HepG2 (cell line): ENCODE measurements at regions not wholly inside any gene's neighbourhood (a gene's known extent, or its start where the extent isn't known, plus 50 kb on each side); places are given as distances from the start of the nearest gene placed in this dataset.

Source experiments
- ATAC-seq: fragments of 200-7000 bp; cut with Tn5 transposase; 3 replicates; pipeline ENCODE4 v1.9.1; 2020; ENCODE audit warnings: mild to moderate bottlenecking, moderate library complexity
- BruUV-seq: library from RNA; stranded (reverse); fragments of 400-500 nt; replicated peaks from 2 replicates; lab custom pipeline; 2021; lab: Mats Ljungman, UMichigan
- CTCF ChIA-PET: fragments of 300-600 bp; formaldehyde crosslinking; extraction: SDS; loops from one replicate; lab custom pipeline; 2021; ENCODE audit warnings: low total read pairs, inconsistent platforms, low intra/inter-chr PET ratio; lab: Yijun Ruan, JAX
- POLR2A ChIA-PET: fragments of 350-600 bp; sonication (Branson Sonifier 250); formaldehyde crosslinking; loops from one replicate; lab custom pipeline; 2020; ENCODE audit warnings: antibody characterized with exemption, inconsistent platforms; lab: Yijun Ruan, JAX
- DNase-seq: peaks from one replicate; pipeline ENCODE4 v3.0.0-alpha.2; 2015; ENCODE audit warnings: low spot score
- FAIRE-seq: peaks from 3 replicates; lab custom pipeline; 2011; peaks lifted over from hg19 to GRCh38; lab: Jason Lieb, UNC
- H2AFZ ChIP-seq: one replicate; pipeline ENCODE4 v1.6.1; 2011; ENCODE audit warnings: low read length, inconsistent platforms
- H3K27ac ChIP-seq: fragments of 300-600 bp; 3 replicates; pipeline ENCODE4 v1.8.0; 2011; ENCODE audit warnings: mixed run types, mild to moderate bottlenecking, mixed read lengths, low read length, inconsistent platforms; ENCODE audit not compliant: insufficient read depth; ENCODE audit errors: extremely low read length
- H3K27me3 ChIP-seq, 2 experiments: fragments of 200-600 bp in 1 of 2; 2 replicates in 1 of 2; 3 replicates in 1 of 2; pipeline versions ENCODE4 v1.6.0 to v1.8.0; 2011; ENCODE audit warnings: low read length in 2 of 2, mild to moderate bottlenecking in 2 of 2, moderate library complexity in 2 of 2, inconsistent platforms in 1 of 2; ENCODE audit not compliant: insufficient read depth in 2 of 2, control insufficient read depth in 1 of 2
- H3K36me3 ChIP-seq, 2 experiments: fragments of 200-600 bp in 1 of 2; replicated peaks in 1 of 2; 2 replicates in 1 of 2; 3 replicates in 1 of 2; pipeline versions ENCODE4 v1.5.1 to v1.8.0; 2011; ENCODE audit warnings: low read length in 2 of 2, inconsistent platforms in 1 of 2; ENCODE audit not compliant: insufficient read depth in 2 of 2, control insufficient read depth in 1 of 2
- H3K4me1 ChIP-seq: 2 replicates; pipeline ENCODE4 v1.5.1; 2012; ENCODE audit warnings: low read length, inconsistent platforms; ENCODE audit not compliant: insufficient read depth
- H3K4me2 ChIP-seq: 2 replicates; pipeline ENCODE4 v1.6.0; 2011; ENCODE audit warnings: low read depth, low read length, inconsistent platforms
- H3K4me3 ChIP-seq, 3 experiments: fragments of 200-600 bp in 1 of 3; sonication (generic), shearing (Covaris generic) in 1 of 3; replicated peaks in 1 of 3; 2 replicates each; pipeline ENCODE4 v1.5.1; 2011 to 2016; ENCODE audit warnings: low read length in 3 of 3, inconsistent platforms in 2 of 3, low read depth in 2 of 3, mild to moderate bottlenecking in 2 of 3, control low read depth in 1 of 3, mixed read lengths in 1 of 3; ENCODE audit not compliant: insufficient read depth in 1 of 3
- H3K79me2 ChIP-seq: one replicate; pipeline ENCODE4 v1.6.1; 2011; ENCODE audit warnings: low read length, inconsistent platforms; ENCODE audit not compliant: insufficient read depth
- H3K9ac ChIP-seq: 2 replicates; pipeline ENCODE4 v1.6.0; 2011; ENCODE audit warnings: mild to moderate bottlenecking, low read depth, low read length, inconsistent platforms; ENCODE audit not compliant: insufficient read depth
- H3K9me3 ChIP-seq: 2 replicates; pipeline ENCODE4 v1.5.1; 2012; ENCODE audit warnings: mild to moderate bottlenecking, low read length
- H4K20me1 ChIP-seq: 2 replicates; pipeline ENCODE4 v1.6.0; 2011; ENCODE audit warnings: inconsistent platforms, mild to moderate bottlenecking, low read length, moderate library complexity; ENCODE audit not compliant: insufficient read depth
- HES4 ChIP-seq: sonication (generic); formaldehyde crosslinking; IDR thresholded peaks from 2 replicates; pipeline ENCODE4 v1.9.0; 2021; ENCODE audit warnings: mild to moderate bottlenecking, missing genetic modification reagents, borderline replicate concordance
- HNRNPK ChIP-seq: fragments of 200-400 bp; formaldehyde crosslinking; IDR thresholded peaks from 2 replicates; pipeline ENCODE4 v1.6.1; 2018; ENCODE audit warnings: low read length, low read depth, moderate library complexity, mild to moderate bottlenecking; ENCODE audit not compliant: poor library complexity, severe bottlenecking
- KAT2B ChIP-seq: fragments of 150-350 bp; IDR thresholded peaks from 2 replicates; pipeline ENCODE4 v1.6.1; 2014; ENCODE audit warnings: low read depth, low read length, borderline replicate concordance
- NFE2L1 ChIP-seq: sonication (generic); formaldehyde crosslinking; IDR thresholded peaks from 2 replicates; pipeline ENCODE4 v1.4.0; 2020; ENCODE audit warnings: missing genetic modification reagents, mild to moderate bottlenecking, borderline replicate concordance
- SCMH1 ChIP-seq: sonication (generic); formaldehyde crosslinking; IDR thresholded peaks from 2 replicates; pipeline ENCODE4 v1.9.0; 2021; ENCODE audit warnings: missing genetic modification reagents, mild to moderate bottlenecking, borderline replicate concordance
- SIN3A ChIP-seq: IDR thresholded peaks from 2 replicates; pipeline ENCODE4 v1.6.1; 2011; ENCODE audit warnings: low read depth, mild to moderate bottlenecking, control low read depth, low read length, borderline replicate concordance
- SNRNP70 ChIP-seq: fragments of 200-400 bp; formaldehyde crosslinking; IDR thresholded peaks from 2 replicates; pipeline ENCODE4 v1.6.1; 2017; ENCODE audit warnings: mild to moderate bottlenecking, low read depth, low read length, moderate library complexity
- SPEN ChIP-seq: sonication (generic); formaldehyde crosslinking; IDR thresholded peaks from 2 replicates; pipeline ENCODE4 v1.5.1; 2020; ENCODE audit warnings: low read depth, mild to moderate bottlenecking, missing genetic modification reagents
- SRSF4 ChIP-seq: fragments of 200-400 bp; formaldehyde crosslinking; IDR thresholded peaks from one replicate; pipeline ENCODE4 v1.6.1; 2018; ENCODE audit warnings: mild to moderate bottlenecking, low read depth, low read length, moderate library complexity; ENCODE audit not compliant: poor library complexity, severe bottlenecking
- SSRP1 ChIP-seq: IDR thresholded peaks from 2 replicates; pipeline ENCODE4 v1.6.1; 2016; ENCODE audit warnings: control low read depth
- TMF1 ChIP-seq: sonication (generic); formaldehyde crosslinking; IDR thresholded peaks from 2 replicates; pipeline ENCODE4 v1.8.1; 2022; ENCODE audit warnings: low read depth, missing genetic modification reagents
- ZFP37 ChIP-seq: sonication (generic); formaldehyde crosslinking; IDR thresholded peaks from 2 replicates; pipeline ENCODE4 v1.4.0; 2020; ENCODE audit warnings: missing genetic modification reagents, borderline replicate concordance
- ZMYM3 ChIP-seq: sonication (generic); formaldehyde crosslinking; IDR thresholded peaks from 2 replicates; pipeline ENCODE4 v1.5.1; 2020; ENCODE audit warnings: mild to moderate bottlenecking, missing genetic modification reagents
- ZNF432 ChIP-seq: sonication (generic); formaldehyde crosslinking; IDR thresholded peaks from 2 replicates; pipeline ENCODE4 v1.5.0; 2020; ENCODE audit warnings: missing genetic modification reagents, mild to moderate bottlenecking, borderline replicate concordance
- ZNF572 ChIP-seq: sonication (generic); formaldehyde crosslinking; IDR thresholded peaks from 2 replicates; pipeline ENCODE4 v1.5.1; 2020; ENCODE audit warnings: mild to moderate bottlenecking, missing genetic modification reagents
- ZNF616 ChIP-seq: sonication (generic); formaldehyde crosslinking; IDR thresholded peaks from 2 replicates; pipeline ENCODE4 v1.5.0; 2020; ENCODE audit warnings: low read depth, mild to moderate bottlenecking, missing genetic modification reagents
- WGBS: methylation state at CpG from one replicate; pipeline ENCODE4 v1.1.6; 2017; ENCODE audit warnings: low lambda C conversion rate; 5-methylcytosine and 5-hydroxymethylcytosine counted together
- in situ Hi-C: cut with HindIII; loops from 2 replicates; pipeline ENCODE4 v1.10.0; 2017; ENCODE audit warnings: low pct_unique_long_range_greater_than_20kb; ENCODE audit not compliant: extremely low pct_ligation_motif_present
- intact Hi-C: fragments of 100-400 bp; cut with micrococcal nuclease; formaldehyde crosslinking; loops from one replicate; pipeline ENCODE4 v1.10.0; 2022; ENCODE audit not compliant: unreplicated experiment
- TF ChIP-seq, protein P1 (sequence below): IDR thresholded peaks from 2 replicates; pipeline ENCODE4 v1.6.1; 2016; ENCODE audit warnings: mild to moderate bottlenecking, missing biosample characterization, missing genetic modification reagents
- TF ChIP-seq, protein P2 (sequence below): sonication (generic); formaldehyde crosslinking; IDR thresholded peaks from 2 replicates; pipeline ENCODE4 v1.5.0; 2020; ENCODE audit warnings: mild to moderate bottlenecking, low read depth, missing genetic modification reagents, borderline replicate concordance
- TF ChIP-seq, protein P3 (sequence below): sonication (generic); formaldehyde crosslinking; IDR thresholded peaks from 2 replicates; pipeline ENCODE4 v1.4.0; 2020; ENCODE audit warnings: missing genetic modification reagents

DNA sequence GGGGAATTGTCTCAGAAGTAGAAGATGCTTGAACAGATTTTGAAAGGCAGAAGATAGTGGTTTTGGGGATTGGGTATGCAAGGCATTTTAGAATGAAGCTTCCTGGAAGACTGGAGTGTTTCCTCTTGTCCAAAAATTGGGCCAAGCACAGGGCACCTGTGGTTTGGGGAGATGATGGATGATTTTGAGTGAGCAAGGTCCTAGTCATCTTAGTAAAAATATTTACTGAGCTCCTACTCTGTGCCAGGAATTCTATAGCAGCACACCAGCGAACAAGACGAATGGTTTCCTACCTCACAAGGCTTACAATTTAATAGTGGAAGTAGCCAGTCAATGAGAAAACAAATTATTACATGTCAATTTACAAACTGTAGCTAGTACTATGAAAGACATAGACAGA, 484.4 kb upstream of the KIF2A start:
- FAIRE-seq (no peak), ATAC-seq (no peak), DNase-seq (no peak)
- Histone ChIP-seq H3K79me2 (no peaks in the 10 kb centered on the region), H3K27ac (no peak overlapping the region), H2AFZ (no peak overlapping the region), H3K9me3 (no peaks in the 10 kb centered on the region), H4K20me1 (no peaks in the 10 kb centered on the region), H3K4me1 (no peaks in the 10 kb centered on the region), H3K27me3 (peaks cover 0 to 22% of the 10 kb centered on the region in 2 experiments; a peak in 4 of 5 replicates), H3K36me3 (no peaks in the 10 kb centered on the region), H3K4me2 (no peak overlapping the region), H3K9ac (no peak overlapping the region), H3K4me3 (no peak overlapping the region)
- intact Hi-C loops (no loop called here), in situ Hi-C loops (no loop called here)
- ChIA-PET CTCF (no interaction called here), POLR2A (no interaction called here)
- TF ChIP-seq TMF1 (CRISPR knock-in tag), result no peak
- TF ChIP-seq ZNF616 (CRISPR knock-in tag), result no peak
- TF ChIP-seq ZFP37 (CRISPR knock-in tag), result no peak
- TF ChIP-seq NFE2L1, result no peak
- TF ChIP-seq SPEN (CRISPR knock-in tag), result no peak
- TF ChIP-seq SIN3A, result no peak
- no peak for TF ChIP-seq HNRNPK
- TF ChIP-seq ZNF432 (CRISPR knock-in tag), result no peak
- TF ChIP-seq SNRNP70, result no peak
- no peak for TF ChIP-seq ZMYM3 (CRISPR knock-in tag)
- TF ChIP-seq SCMH1 (CRISPR knock-in tag), result no peak
- TF ChIP-seq, protein P1, sequence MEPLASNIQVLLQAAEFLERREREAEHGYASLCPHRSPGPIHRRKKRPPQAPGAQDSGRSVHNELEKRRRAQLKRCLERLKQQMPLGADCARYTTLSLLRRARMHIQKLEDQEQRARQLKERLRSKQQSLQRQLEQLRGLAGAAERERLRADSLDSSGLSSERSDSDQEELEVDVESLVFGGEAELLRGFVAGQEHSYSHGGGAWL (CRISPR knock-in tag), result no peak
- TF ChIP-seq, protein P2, sequence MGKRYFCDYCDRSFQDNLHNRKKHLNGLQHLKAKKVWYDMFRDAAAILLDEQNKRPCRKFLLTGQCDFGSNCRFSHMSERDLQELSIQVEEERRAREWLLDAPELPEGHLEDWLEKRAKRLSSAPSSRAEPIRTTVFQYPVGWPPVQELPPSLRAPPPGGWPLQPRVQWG (CRISPR knock-in tag), result no peak
- TF ChIP-seq ZNF572 (CRISPR knock-in tag), result no peak
- TF ChIP-seq KAT2B, result no peak
- TF ChIP-seq, protein P3, sequence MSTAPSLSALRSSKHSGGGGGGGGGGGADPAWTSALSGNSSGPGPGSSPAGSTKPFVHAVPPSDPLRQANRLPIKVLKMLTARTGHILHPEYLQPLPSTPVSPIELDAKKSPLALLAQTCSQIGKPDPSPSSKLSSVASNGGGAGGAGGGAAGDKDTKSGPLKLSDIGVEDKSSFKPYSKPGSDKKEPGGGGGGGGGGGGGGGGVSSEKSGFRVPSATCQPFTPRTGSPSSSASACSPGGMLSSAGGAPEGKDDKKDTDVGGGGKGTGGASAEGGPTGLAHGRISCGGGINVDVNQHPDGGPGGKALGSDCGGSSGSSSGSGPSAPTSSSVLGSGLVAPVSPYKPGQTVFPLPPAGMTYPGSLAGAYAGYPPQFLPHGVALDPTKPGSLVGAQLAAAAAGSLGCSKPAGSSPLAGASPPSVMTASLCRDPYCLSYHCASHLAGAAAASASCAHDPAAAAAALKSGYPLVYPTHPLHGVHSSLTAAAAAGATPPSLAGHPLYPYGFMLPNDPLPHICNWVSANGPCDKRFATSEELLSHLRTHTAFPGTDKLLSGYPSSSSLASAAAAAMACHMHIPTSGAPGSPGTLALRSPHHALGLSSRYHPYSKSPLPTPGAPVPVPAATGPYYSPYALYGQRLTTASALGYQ (CRISPR knock-in tag), result no peak
- TF ChIP-seq HES4 (CRISPR knock-in tag), result no peak
- TF ChIP-seq SRSF4, result no peak
- no peak for TF ChIP-seq SSRP1 (CRISPR knock-in tag)
- no TSS peak for BruUV-seq
- WGBS, result 3% methylated on average over 2 of the region's 2 CpGs
